Fibroblast of upper back skin (primary cell): ENCODE measurements at regions not wholly inside any gene's neighbourhood (a gene's known extent, or its start where the extent isn't known, plus 50 kb on each side); places are given as distances from the start of the nearest gene placed in this dataset.

Experiments
- DNase-seq: peaks from one replicate; pipeline ENCODE4 v3.0.0-alpha.2; 2013

GRCh38 chr7:68518060-68518459 is 1080.2 kb upstream of the AUTS2 start:
- DNase-seq = no peak

- peak; percentile 52 for DNase-seq
Measured at GRCh38 chr7:68524126-68524525, 1074.1 kb upstream of the AUTS2 start.

- DNase-seq = no peak
Measured at GRCh38 chr7:68529221-68529620, 1069.1 kb upstream of the AUTS2 start.

GRCh38 chr7:68535266-68535665 is 1063.0 kb upstream of the AUTS2 start:
- no peak for DNase-seq

GRCh38 chr7:68537051-68537773 is 1061.1 kb upstream of the AUTS2 start:
- no peak for DNase-seq

- DNase-seq = no peak
Measured at GRCh38 chr7:68537774-68538071, 1060.6 kb upstream of the AUTS2 start.

GRCh38 chr7:68542831-68543230 is 1055.4 kb upstream of the AUTS2 start:
- peak; percentile 10 for DNase-seq

GRCh38 chr7:68544851-68545250 is 1053.4 kb upstream of the AUTS2 start:
- no peak for DNase-seq

- DNase-seq = peak; percentile 71
Measured at GRCh38 chr7:68547181-68547580, 1051.1 kb upstream of the AUTS2 start.

- no peak for DNase-seq
Measured at GRCh38 chr7:68547799-68548198, 1050.5 kb upstream of the AUTS2 start.

DNA sequence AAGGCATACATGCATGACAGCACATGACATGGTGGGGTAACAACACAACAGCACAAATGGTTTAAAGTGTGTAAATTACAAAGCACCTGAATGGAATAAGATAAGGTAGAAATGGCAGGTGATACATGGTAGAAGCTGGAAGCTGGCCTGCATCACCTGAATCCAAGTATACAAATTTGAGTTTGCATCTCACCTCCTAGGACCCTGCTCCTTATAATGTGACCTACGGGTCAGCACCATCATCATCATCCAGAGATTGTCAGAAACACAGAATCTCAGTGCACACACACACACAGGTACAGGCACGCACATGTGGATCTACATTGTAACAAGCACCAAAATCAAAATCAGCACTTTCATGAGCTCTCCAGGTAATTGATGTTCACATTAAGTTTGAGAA is 1048.2 kb upstream of the AUTS2 start:
- DNase-seq = no peak

DNA sequence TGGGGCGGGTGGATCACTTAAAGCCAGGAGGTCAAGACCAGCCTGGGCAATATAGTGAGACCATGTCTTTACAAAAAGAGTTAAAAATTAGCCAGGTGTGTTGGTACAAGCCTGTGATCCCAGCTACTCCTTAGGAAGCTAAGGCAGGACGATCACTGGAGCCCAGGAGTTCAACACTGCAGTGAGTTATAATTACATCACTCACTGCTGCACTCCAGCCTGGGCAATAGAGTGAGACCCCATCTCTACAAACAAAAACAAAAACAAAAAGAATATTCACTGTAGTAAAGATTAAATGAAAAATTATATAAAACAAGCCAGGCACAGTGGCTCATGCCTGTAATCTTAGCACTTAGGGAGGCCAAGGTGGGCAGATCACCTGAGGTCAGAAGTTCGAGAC is 1047.6 kb upstream of the AUTS2 start:
- DNase-seq = no peak

GRCh38 chr7:68556537-68556936 is 1041.7 kb upstream of the AUTS2 start:
- no peak for DNase-seq

- DNase-seq = no peak
Measured at GRCh38 chr7:68559518-68559917, 1038.8 kb upstream of the AUTS2 start.

GRCh38 chr7:68562323-68562899 is 1035.9 kb upstream of the AUTS2 start:
- peak; percentile 2 for DNase-seq

DNA sequence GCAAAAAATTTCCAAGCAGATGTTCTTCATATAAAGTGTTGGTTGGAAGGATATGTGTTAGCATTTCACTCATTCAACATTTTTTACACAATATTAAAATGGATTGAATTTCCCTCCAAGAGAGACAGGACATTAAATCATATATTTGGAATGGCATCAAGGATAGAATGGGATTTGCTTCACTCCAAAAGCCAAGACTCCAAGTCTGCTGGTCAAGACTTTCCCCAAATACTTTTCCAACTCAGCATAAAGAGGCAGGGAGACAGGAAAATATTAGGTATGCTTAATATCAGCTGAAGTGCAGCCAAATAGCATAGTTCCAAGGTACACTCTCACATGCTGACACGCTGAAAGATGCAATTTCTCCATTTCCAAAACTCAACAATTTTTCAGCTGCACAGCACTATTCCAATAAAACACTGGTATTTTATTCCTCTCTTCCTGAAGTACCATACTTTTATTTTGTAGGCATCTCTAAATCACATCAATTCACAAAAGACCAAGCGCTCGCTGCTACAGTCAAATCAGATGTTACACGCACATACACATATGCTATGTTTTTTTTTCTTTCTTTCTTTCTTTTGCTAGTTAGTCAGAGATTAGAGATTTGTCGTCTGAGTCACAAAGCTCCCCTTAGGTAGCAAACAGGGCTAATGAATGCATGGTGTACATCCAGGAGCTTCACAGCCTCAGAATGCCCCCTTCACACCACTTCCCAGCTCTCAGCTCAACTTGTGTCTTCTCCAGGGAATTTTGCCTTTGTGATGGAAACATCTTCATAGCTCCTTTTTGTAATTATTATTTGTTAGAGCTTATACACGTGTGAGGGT is 1033.8 kb upstream of the AUTS2 start:
- DNase-seq = peak; percentile 50

DNA sequence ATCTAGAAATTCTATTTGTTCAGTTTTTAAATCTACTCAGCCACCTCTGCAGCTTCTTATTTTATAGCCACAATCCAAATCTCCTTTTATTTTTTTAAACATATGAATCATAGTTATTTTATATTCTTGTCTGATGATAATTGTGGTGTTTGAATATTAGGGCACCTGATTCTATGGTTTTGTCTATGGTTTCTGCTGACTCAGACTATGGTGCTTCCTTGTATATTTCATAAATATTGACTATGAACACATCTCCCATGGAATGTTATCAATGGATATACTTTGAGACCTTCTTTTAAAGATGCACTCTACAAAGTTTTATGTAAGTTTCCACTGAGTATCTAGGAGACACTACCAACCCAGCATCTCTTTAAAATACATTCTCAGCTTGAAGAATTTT is 1027.0 kb upstream of the AUTS2 start:
- DNase-seq = no peak

DNA sequence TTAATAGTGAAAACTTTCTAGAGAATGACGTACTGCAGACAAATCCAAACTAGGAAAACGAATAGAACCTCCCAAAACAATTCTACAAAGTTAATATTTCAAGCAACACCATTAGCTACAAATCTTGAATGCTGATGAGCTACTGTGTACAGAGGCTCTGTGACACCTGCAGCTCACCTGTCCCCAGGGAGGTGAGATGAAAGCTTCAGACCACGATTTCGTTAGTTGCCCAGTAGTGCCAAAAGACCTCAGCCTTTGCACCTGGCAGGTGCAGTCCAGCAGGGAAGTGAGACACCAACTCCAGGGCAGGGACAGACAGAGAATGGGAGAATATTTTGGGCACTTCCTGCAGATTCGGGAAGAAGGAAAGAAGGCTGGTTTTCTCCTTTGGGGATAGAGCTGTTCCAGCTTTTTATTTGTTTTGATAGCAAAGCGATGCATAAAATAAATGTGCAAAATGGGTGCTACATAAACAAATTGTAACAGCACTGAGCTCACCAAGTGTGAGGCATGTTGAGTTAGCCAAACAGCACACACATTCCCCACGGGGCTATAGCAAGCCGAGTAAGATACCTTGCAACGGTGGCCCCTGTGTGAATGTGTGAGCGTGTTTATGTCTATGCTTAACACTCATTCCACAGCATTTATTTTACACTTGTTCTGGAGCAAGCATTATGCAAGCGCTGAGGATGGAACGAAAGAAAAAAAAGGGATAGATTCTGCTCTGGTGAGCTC is 1024.8 kb upstream of the AUTS2 start:
- no peak for DNase-seq

GRCh38 chr7:68576366-68576765 is 1021.9 kb upstream of the AUTS2 start:
- DNase-seq = no peak

DNA sequence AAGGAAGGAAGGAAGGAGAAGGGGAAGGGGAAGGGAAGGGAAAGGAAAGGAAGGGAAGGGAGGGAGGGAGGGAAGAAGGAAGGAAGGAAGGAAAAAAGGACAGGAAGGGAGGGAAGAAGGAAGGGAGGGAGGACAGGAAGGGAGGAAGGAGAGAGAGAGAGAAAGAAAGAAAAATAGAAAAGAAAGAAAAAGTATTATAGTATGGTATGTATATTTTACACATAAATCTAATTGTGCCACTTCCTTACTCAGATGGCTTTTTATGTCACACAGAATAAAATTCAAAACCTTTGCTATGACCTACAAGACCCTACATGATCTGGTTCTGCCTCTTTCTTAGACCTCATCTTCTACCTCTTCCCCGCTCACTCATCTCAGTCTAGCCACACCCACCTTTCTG is 1016.9 kb upstream of the AUTS2 start:
- no peak for DNase-seq

- no peak for DNase-seq
Measured at GRCh38 chr7:68587599-68587998, 1010.7 kb upstream of the AUTS2 start.

- no peak for DNase-seq
Measured at GRCh38 chr7:68601826-68602225, 996.4 kb upstream of the AUTS2 start.

- DNase-seq = no peak
Measured at GRCh38 chr7:68604541-68604940, 993.7 kb upstream of the AUTS2 start.

GRCh38 chr7:68610701-68611100 is 987.6 kb upstream of the AUTS2 start:
- no peak for DNase-seq
